Activated CD4-positive, alpha-beta T cell treated with anti-CD3 and anti-CD28 coated beads, Interleukin-2, amount 50 U/mL, for 24 hours (primary cell): ENCODE measurements at regions not wholly inside any gene's neighbourhood (a gene's known extent, or its start where the extent isn't known, plus 50 kb on each side); places are given as distances from the start of the nearest gene placed in this dataset.

Experiments used
- DNase-seq, 2 donors: peaks; one replicate each; pipeline ENCODE4 v3.0.0-alpha.2; 2020; ENCODE audit warnings: low read depth in 1 of 2, low spot score in 1 of 2

DNA sequence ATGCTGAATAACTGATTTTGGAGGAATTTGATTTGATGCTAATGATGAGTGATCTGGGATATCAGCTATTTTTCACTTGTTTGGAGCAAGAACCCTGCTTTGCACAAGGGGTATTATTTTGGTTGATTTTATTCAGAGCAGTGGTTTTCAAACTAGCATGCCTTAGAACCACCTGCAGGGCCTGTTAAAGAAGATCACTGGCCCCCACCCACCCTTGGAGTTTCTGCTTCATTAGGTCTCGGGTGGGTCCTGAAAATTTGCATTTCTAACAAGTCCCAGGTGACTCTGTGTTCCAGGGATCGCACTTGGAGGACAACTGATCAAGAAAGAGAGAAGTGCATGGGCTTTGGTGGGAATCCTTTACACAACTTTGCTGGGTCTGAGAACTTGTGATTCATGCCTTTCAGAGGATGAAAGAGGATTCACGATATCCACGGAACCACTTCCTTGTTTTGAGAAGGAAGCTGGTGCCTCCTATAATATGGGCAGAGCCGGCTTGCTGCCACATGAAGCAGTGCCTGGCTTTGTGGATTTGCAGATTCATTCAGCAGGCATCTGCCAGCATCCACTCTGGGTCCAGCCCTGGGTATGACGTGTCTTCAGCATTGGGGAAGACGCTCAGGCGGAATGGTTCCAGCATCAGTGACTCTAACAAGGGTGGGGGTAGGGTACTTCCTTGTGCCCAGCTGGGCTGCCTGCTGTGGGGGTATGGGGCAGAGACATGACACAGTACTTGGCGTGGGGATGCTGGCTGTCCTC lies 106.6 kb upstream of the PITX1 start:
- no peak for DNase-seq

DNA sequence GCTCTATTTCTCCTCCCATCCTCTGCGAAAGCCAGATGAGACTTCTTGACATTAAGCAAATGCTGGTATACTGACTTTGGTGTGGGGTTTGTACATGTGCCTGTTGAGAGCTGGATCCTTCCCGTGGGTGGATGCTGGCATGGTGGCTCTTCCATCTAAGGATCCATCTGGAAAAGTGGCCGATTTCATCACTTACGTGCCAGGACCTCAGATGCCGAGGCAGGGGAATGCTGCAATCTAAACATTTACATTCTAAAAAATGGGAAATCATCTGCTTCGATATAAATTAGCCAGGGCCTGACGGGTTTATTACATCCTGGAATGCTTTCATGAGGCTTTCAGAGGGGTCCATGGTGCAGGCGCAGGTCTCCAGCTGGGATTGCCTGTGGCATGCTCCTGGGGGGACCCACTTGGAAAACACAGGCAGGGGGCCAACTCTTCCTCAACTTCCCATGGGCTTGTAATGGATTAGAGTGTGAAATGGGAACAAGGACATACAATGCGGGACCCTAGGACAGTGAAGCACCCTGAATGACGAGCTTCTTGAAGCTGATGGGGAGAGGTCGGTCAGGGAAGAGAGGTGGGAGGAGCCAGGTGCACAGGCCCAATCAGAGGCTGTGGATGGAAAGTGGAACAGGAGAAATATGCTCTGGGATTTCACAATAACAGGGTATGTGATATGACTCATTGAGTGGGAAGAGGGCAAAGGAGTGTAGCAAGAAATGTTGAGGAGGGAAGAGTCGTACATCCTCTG lies 105.5 kb upstream of the PITX1 start:
- DNase-seq = no peak

DNA sequence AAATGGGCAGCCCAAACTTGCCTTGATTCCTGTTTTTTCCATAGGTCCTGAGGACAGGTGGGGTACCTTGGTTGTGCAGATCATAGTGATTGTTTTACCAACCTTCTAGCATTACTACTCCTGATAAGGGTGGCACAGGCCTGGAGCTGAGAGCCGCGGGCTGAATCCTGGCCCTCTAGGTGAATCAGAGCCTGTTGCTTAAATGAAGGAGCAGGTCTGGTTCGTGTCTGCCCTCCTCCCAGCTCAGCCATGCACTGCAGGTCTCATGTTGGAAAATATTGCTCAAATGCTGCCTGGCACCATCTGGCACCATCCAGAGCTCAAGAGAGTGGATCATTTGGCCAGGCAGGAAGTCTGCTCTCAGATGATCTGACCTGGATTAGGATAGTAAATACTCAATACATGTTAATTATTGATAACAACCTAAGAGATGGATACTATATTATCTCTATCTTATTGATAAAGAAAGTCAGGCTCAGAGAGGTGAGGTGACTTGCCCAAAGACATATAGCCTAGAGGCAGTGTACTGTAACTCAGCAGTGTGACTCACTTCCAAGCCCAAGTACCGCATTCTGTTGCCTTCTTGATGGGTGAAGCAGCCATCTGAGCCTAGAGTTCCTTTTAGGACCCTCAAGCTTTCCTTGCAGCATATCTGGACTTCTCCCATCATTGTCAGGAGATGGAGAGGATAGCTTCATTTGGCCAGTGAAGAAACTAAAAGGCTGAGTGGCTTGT lies 104.3 kb upstream of the PITX1 start:
- DNase-seq = no peak

DNA sequence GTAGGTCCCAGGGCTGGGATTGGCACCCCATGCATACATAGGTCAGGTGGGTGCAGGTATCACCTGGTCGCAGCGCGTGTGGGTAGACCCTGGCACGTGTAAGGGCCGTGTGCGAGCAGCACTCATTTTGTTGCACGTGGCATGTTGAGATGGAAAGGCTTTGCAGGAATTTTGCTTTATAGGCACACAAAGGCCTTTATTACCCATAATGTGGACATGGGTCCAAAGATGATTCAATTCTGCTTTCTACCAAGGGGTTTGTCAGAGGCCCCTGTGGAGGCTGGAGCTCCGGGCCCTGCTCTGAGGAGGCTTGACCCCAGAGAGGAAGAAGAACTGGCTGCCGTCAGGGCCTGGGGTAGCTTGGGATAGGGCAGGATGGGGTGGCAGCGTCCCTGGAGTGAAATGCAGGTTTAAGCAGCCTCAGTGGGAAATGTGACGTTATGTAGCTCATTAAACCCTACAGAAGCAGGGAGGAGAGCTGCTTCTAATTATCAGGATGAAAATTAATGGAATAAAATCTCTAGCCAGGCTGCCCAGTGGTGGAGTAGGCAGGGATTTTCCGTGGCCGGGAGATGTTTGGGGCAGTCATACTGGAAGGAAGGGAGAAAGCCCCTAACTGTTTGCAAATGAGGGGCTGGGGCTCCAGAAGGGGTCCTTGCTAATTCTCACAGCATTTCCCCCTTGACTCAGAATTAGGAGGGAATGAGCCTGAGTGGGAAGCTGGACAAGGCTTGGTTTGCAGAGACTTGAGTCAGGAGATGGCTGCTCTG lies 103.3 kb upstream of the PITX1 start:
- no peak for DNase-seq

GRCh38 chr5:135136546-135136945 lies 102.5 kb upstream of the PITX1 start:
- no peak for DNase-seq

DNA sequence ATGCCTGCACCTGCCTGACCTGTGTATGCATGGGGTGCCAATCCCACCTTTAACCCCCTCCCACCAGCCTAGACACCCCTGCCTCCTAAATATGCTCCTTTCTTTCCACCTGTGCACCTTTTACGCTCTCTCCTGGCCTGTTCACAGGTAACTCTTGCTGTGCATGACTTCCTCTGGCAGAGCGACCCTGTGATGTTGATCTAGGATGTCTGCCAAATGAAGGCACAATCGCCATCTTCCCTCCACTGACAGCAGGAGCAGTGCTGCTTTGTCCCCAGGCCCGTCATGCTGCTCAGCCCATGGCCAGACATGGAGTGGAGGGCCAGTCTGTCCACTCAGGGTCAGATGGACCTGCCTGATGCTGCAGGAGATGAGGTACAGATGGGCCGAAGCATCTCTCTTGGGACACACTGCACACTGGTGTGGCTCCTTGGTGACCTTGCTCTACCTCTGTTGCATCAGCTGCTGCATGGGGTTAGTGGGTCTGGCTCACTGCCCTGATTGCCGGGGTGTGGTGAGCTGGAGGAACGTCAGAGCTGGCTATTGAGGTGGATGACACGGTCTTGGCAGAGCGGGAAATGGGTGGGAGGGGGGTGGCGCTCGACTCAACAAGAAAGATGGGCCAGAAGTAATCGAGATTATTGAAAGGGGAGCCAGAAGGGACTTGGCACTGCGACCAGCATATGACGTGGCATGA lies 101.7 kb upstream of the PITX1 start:
- DNase-seq = no peak

- no peak for DNase-seq
These were observed 100.8 kb upstream of the PITX1 start for GRCh38 chr5:135134691-135135381.

DNA sequence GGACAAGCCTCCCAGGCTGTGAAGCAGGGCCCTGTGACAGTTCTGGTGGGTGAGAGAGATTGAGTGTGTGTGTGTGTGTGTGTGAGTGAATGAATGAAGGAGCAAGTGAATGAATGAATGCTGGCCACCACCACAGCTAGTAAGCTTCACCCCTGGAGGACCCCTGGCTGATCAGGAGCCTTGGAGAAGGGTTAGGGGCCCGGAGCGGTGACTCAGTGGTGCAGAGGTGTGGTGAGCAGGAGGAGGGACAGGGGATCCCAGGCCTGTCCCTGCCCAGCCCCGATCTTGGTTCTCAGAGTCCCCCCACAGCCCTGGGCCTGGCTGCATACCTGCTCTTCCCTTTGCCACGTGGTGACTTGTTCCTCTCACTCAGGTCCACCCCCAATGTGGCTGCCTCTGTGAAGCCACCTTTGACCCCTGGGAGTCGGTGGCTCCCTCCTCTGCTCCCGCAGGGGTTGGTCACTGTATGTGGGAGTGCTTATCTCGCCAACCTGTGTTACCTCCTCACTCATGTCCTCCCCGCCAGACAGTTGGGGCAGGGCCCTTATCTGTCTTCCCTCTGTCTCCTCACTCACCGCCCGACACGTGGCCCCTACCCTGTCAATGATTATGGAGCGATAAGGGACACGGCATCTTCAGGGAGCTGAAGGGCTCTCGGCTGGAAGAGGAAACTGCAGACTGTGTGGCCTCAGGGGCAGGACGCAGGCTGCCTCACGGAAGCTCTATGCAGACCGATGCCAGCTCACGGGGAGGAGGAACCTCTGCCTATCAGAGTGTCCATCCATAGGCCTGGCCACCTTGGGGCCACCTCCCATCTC lies 99.9 kb upstream of the PITX1 start:
- DNase-seq = no peak

- DNase-seq = no peak
These were observed 99.2 kb upstream of the PITX1 start for GRCh38 chr5:135133181-135133580.

DNA sequence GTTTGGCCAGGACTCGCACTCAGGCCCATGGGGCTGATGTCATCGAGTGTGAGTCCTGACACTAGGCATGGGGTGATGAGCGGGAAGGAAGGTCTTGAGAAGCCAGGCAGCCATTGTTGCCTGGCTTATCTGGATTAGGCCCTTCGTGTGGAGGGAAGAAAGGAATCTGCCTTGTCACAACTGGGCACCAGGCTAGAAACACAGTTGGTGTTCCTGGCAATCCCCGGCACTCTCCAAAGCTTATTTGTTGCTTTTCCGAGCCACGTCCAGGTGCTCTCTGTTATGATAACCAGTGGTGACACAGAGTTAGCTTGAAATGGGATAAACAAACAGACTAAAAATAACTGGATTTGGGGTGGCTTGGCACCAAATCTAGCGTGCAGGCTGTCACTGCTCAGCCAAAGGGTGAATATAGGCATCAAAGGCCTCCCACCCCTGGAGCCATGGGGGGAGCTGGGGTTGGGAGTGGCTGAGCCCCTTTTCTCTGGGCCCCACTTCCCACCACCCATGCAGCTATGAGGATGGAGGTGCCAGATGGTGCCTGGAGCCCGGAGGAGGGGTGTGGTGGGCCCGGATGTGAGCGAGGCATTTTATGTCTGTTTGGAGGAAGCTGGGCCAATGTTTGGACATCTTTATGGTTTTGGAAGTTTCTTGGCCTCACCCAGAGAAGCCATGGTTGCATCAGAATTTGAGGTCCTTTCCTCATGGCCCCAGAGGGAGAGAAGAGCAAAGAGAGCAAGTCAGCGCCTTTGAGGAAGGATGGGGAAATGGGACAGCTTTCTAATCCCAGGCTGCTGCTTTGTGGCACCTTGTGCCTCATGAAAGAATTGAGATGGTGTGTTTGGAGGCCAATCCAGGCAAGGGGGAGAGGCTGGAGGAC lies 98.0 kb upstream of the PITX1 start:
- no peak for DNase-seq

DNA sequence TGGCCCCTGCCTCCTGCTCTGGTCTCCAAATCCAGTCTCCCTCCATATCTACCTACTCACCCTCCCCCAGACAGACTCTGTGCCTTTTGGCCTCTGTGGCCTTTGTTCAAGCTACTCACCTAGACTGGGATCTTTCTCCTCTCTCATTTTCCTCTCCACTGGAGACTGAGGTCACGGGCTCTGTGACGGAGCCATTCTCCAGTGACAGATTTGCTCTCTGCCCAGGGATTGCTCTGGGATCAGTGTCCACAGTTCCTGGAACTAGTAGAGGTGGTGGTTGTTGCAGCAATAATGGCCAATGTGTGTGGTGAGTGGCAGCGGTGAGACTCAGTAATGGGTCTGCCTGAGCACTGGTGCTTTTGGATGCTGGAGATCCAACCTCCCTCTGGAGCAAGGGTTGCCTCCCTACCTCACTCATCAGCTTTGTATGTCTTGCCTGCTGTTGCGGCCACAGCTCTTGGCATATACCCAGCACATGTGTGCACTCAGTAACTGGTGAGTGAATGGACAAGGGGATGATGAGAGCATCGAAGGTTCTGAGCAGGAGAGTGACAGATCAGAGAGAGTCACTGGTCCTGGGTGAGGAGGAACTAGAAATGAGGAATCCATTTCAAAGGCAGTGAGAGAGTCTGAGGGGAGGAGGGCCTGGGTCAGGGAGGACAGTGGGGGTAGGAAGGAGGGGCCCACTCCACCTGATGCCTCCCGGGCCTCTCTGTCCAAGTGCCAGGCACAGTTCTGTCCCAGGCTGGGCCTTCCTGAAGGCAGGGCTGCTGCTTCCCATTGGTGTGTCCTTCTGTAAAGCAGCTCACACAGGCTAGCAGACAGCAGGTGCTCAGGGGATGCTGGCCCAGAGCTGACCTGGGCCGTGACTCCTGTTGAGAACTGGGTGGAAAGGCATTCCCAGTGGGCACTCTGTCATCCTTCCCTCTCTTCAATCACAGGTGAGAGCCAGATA lies 96.5 kb upstream of the PITX1 start:
- DNase-seq = no peak

DNA sequence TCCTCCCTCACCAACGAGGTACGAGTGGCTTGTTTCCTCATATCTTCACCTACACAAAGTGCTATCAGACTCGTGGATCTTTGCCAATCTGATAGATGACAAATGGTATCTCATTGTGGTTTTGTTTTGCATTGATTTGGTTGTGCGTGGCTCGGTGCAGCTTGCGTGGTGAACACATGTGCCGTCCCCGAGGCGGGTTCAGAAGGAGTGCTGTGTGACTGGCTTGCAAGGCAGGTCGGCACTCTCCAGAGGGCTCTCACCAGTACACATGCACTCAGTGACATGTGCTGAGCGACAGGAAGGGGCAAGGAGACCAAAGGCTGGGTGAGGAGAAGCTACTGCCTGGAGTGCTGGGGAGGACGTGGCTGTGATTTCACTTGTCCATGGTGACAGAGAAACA lies 95.3 kb upstream of the PITX1 start:
- DNase-seq = no peak

DNA sequence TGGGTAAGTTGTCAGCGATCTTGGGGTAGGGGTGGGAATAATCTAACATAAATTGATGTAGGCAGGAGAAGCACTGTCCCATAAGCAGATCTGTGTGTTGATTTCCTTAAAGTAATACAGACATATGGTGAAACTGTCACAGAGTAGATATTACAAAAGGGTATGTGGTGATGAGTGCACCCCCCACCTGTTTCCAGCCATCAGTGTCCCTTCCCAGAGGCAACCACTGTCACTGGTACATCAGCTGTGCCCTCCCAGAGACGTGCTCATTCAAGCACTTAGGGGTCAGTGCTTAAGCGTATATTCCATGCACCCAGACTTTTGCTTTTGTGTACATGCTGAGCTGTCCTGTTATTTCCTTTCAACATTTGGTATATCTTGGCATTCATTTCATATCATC lies 94.3 kb upstream of the PITX1 start:
- DNase-seq = no peak

GRCh38 chr5:135127439-135128240 lies 93.6 kb upstream of the PITX1 start:
- DNase-seq = no peak

- DNase-seq = no peak
These were observed 92.8 kb upstream of the PITX1 start for GRCh38 chr5:135126688-135127438.

DNA sequence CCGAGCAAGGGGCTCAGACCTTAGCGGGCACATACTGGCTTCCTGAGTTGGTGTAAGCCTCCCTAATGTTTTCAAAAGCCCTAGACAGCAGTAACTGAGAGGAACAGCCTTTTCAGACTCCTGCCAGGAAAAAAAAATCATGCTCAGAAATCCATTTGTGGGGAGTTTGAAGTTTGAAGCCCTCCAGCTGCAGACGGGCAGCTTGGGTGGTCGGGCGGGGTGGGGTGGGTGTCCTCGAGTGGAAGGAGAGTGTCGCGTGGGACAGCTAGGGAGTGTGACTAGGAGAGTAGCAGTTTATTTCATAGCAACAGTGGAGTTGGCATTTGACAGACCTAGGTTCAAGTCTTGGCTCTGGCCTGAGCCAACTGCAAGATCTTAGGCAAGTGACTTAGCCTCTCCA lies 90.7 kb upstream of the PITX1 start:
- no peak for DNase-seq
